22Rv1 (cell line): ENCODE measurements at regions not wholly inside any gene's neighbourhood (a gene's known extent, or its start where the extent isn't known, plus 50 kb on each side); places are given as distances from the start of the nearest gene placed in this dataset.

Source experiments
- CTCF ChIP-seq: fragments of 450-650 bp; IDR thresholded peaks from 2 replicates; pipeline ENCODE4 v1.5.1; 2017; ENCODE audit warnings: mild to moderate bottlenecking
- ZFX ChIP-seq: fragments of 450-650 bp; IDR thresholded peaks from 2 replicates; pipeline ENCODE4 v1.6.1; 2017; ENCODE audit warnings: antibody characterized with exemption, borderline replicate concordance

GRCh38 chr4:183837222-183837621 lies 67.9 kb upstream of the STOX2 start:
- TF ChIP-seq CTCF = no peak
- no peak for TF ChIP-seq ZFX
